GM20000 (cell line): ENCODE measurements at regions not wholly inside any gene's neighbourhood (a gene's known extent, or its start where the extent isn't known, plus 50 kb on each side); places are given as distances from the start of the nearest gene placed in this dataset.

ENCODE experiments used
- DNase-seq: peaks from one replicate; pipeline ENCODE4 v3.0.0; 2012; ENCODE audit warnings: low spot score
- TF ChIP-seq, protein P1 (sequence below): IDR thresholded peaks from 2 replicates; pipeline ENCODE4 v1.5.1; 2012; ENCODE audit warnings: mild to moderate bottlenecking, control low read depth; ENCODE audit errors: extremely low read depth, missing control alignments

DNA sequence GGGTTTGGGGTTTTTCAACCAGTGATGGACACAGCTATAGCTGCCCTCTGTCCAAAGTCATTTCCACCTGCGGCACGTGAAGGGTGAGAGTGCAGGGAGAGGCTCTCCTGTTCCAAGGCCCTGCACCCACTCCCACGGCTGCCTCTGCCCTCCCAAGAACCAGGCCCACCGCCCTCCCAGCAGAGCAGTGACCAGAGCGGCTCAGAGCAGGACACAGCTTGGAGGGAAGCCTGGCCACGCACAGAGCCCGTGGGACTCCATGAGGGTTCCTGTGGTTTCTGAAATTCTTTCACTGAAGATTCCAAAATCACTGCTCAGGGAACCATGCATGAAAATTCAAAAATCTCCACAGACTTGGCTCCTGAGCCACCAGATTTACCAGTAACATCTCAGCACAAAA lies 67.3 kb upstream of the SALL3 start:
- TF ChIP-seq, protein P1, sequence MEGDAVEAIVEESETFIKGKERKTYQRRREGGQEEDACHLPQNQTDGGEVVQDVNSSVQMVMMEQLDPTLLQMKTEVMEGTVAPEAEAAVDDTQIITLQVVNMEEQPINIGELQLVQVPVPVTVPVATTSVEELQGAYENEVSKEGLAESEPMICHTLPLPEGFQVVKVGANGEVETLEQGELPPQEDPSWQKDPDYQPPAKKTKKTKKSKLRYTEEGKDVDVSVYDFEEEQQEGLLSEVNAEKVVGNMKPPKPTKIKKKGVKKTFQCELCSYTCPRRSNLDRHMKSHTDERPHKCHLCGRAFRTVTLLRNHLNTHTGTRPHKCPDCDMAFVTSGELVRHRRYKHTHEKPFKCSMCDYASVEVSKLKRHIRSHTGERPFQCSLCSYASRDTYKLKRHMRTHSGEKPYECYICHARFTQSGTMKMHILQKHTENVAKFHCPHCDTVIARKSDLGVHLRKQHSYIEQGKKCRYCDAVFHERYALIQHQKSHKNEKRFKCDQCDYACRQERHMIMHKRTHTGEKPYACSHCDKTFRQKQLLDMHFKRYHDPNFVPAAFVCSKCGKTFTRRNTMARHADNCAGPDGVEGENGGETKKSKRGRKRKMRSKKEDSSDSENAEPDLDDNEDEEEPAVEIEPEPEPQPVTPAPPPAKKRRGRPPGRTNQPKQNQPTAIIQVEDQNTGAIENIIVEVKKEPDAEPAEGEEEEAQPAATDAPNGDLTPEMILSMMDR: no peak
- no peak for DNase-seq

DNA sequence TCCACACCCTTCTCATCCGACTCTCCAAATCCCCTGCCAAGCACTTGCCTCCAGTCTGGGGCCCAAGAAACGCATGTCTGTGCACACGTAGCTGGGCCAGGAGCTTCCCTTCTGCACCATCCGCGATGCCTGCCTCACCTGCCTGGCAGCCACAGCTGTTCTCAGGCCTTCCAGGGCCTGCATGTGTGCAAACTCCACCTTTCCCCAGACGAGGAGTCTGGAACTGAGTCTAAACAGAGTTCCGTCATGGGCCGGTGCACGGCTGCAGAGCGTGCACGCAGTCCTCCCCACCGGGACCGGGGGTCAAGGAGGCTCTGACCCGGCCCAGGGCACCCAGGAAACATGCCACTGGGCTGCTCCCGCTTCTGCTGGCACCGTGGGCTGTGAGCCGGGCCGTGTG lies 66.8 kb upstream of the SALL3 start:
- TF ChIP-seq, protein P1: no peak
- no peak for DNase-seq

DNA sequence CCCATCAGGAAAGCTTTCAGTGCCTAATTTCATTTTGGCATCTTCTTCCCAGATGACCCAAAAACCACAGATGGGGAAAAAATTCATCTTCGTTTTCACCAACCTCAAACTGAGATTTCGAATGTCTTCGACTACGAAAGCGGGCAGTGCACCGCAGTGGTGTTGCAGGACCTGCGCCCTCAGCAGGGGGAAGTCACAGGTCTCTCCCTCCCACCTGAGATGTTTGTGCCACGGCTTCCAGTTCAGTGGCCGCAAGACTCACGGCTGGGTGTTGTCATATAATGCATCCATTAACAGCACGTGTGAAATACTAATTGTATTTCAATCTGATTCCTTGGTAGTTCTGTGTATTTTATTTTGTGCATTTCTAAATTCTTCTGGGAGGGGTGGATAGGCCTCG lies 66.2 kb upstream of the SALL3 start:
- DNase-seq: no peak
- TF ChIP-seq, protein P1: no peak

DNA sequence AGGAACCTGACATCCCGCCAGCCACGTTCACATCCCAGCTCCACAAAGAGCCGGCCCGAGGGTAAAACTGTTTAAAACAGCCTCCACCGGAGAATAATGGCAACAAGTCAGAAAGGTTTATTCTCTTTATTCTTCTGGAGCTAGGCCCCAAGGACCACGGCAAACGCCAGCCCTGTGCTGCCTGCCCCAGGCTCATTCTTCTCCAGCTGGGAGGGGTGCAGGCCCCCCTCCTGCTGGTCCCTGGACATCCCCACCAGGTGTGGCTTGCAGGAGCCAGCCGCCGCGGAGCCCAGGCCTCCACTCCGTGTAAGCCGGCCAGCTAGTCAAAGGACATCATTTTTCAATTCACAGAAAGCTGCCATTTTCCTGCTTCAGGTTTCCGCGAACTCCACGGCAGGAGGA lies 65.8 kb upstream of the SALL3 start:
- TF ChIP-seq, protein P1: no peak
- DNase-seq: no peak

DNA sequence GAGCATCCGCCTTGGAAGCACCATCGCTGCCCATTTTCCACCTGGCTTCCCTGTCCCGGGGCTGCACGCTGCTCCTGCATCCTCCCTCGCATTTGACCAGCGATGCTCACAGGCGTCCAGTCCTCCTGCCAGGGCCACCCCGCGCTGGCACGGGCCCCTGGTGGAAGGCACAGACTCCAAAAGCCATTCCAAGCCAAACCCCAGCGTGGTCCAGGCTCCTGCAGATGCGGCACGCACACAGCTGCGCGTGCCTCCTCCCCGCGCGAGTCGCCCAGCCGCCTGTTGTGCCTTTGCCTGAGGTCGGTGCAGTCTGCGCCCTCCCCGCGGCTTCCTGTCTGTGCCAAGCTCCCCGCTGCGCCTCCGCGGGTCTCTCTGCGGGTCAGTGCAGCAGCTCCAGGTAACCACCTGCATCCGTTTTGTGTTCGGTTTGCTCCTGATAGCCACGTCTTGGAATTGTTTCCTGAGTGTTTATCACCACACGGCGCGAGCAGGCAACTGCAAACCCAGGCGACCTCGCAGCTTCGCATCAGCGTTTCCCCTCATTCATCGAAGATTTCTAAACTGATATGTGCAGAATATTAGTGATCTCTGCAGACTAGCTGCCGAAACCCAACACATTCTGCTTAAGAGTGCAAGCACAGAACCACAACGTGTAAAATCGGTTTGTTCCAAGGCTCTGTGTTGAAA lies 65.2 kb upstream of the SALL3 start:
- TF ChIP-seq, protein P1: no peak
- no peak for DNase-seq

DNA sequence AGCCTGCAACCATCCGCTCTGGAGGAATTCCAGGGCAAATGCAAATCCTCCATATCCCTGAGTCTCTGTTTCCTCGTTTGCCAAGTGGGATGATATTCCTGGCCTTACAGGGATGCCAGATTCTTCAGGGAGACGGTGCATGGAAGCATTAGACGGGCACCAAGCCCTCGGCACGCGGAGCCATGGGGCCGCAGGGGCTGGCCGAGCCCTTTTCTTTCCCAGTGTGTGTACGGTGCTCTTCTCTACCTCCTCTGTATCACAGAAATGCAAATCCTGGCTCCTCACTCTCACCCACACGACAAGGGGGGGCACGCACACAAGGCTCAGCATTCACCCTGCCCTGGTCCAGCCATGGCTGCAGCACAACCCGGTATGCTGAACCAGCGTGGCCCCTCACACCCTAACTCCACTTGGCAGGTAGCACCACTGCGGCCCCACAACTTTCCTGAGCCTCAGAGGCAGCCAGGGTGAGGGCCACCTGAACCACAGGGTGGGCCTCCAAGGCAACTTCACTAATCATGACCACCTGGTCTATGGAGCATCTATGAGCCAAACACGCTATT lies 64.1 kb upstream of the SALL3 start:
- TF ChIP-seq, protein P1: no peak
- no peak for DNase-seq

DNA sequence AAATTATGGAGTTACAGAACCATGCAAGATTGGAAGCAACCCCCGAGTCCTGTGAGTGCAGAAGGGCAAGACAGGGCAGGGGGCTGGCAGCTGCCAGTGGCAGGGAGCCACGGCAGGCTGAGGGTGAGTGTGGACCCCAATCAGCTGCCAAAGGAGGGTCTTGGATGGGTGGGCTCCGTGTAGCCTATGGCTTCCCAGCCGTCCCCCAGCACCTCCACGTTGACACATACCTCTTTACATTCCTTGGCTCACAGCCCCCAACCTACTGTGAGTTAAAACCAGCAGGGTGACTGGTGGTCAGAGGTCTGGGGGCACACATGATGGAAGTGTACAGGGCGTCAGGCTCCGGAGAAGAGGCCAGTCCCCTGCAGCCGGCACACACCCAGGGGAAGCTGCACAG lies 60.9 kb upstream of the SALL3 start:
- no peak for DNase-seq
- TF ChIP-seq, protein P1: no peak
